A549 (cell line): ENCODE measurements at regions not wholly inside any gene's neighbourhood (a gene's known extent, or its start where the extent isn't known, plus 50 kb on each side); places are given as distances from the start of the nearest gene placed in this dataset.

Source experiments
- ATAC-seq, 2 experiments: fragments of 200-7000 bp in 1 of 2; fragments of >200 bp in 1 of 2; cut with Nextera tagmentation in 1 of 2; cut with Tn5 transposase in 1 of 2; 3 replicates each; pipeline versions ENCODE4 v1.8.0 to v1.9.1; 2018 to 2020; ENCODE audit warnings: mild to moderate bottlenecking in 1 of 2, moderate library complexity in 1 of 2
- CTCF ChIA-PET: fragments of 300-600 bp; sonication (Branson Sonifier 250); formaldehyde crosslinking; extraction: SDS; loops from one replicate; lab custom pipeline; 2021; ENCODE audit warnings: antibody characterized with exemption, inconsistent platforms; lab: Yijun Ruan, JAX
- POLR2A ChIA-PET: fragments of 350-600 bp; formaldehyde crosslinking; extraction: SDS; loops from one replicate; lab custom pipeline; 2021; ENCODE audit warnings: antibody characterized with exemption, inconsistent platforms; lab: Yijun Ruan, JAX
- DNase-seq, 2 experiments: peaks; one replicate each; pipeline versions ENCODE4 v3.0.0 to v3.0.0-alpha.2; 2011 to 2016; ENCODE audit warnings: low read depth in 1 of 2, low spot score in 1 of 2
- FAIRE-seq: peaks from 2 replicates; lab custom pipeline; 2011; peaks lifted over from hg19 to GRCh38; lab: Jason Lieb, UNC
- H3K27ac ChIP-seq, 2 experiments: fragments of >200 bp; sonication (Bioruptor Twin); formaldehyde crosslinking; 3 replicates each; pipeline ENCODE4 v1.5.1; 2016 to 2017
- H3K4me1 ChIP-seq: fragments of >200 bp; sonication (Bioruptor Twin); formaldehyde crosslinking; 3 replicates; pipeline ENCODE4 v1.6.1; 2016
- H3K4me2 ChIP-seq: fragments of >200 bp; sonication (Bioruptor Twin); formaldehyde crosslinking; 3 replicates; pipeline ENCODE4 v1.6.1; 2016
- H3K4me3 ChIP-seq: fragments of >200 bp; sonication (Bioruptor Twin); formaldehyde crosslinking; 3 replicates; pipeline ENCODE4 v1.5.1; 2016
- H3K9me3 ChIP-seq: fragments of >200 bp; sonication (Bioruptor Twin); formaldehyde crosslinking; 3 replicates; pipeline ENCODE4 v1.6.1; 2016
- ATOH8 ChIP-seq: fragments of 250-450 bp; sonication (Bioruptor Pico); IDR thresholded peaks from 2 replicates; pipeline ENCODE4 v1.5.0; 2020; ENCODE audit warnings: low read depth, mild to moderate bottlenecking, moderate library complexity
- CBX2 ChIP-seq: fragments of 200-600 bp; sonication (generic); IDR thresholded peaks from 2 replicates; pipeline ENCODE4 v1.6.1; 2016; ENCODE audit warnings: low read depth, mild to moderate bottlenecking, borderline replicate concordance
- CBX8 ChIP-seq: fragments of 200-600 bp; sonication (generic); IDR thresholded peaks from 2 replicates; pipeline ENCODE4 v1.6.1; 2016
- CEBPB ChIP-seq, 2 experiments: fragments of >200 bp in 1 of 2; sonication (Bioruptor Twin) in 1 of 2; formaldehyde crosslinking in 1 of 2; IDR thresholded peaks; 2 replicates each; pipeline ENCODE4 v1.6.1; 2012 to 2016
- CTCF ChIP-seq: fragments of >200 bp; sonication (Bioruptor Twin); formaldehyde crosslinking; IDR thresholded peaks from 3 replicates; pipeline ENCODE4 v1.5.1; 2016
- EHF ChIP-seq: fragments of 250-450 bp; sonication (Bioruptor Pico); IDR thresholded peaks from 2 replicates; pipeline ENCODE4 v1.5.0; 2020; ENCODE audit warnings: mild to moderate bottlenecking
- EHMT2 ChIP-seq: fragments of 200-600 bp; sonication (generic); IDR thresholded peaks from 2 replicates; pipeline ENCODE4 v1.6.1; 2016; ENCODE audit warnings: antibody characterized with exemption, low read depth, mild to moderate bottlenecking, moderate library complexity
- ESRRA ChIP-seq: fragments of 150-350 bp; IDR thresholded peaks from 2 replicates; pipeline ENCODE4 v1.6.1; 2014; ENCODE audit warnings: mild to moderate bottlenecking, low read length, borderline replicate concordance
- FOXS1 ChIP-seq: fragments of 250-450 bp; sonication (Bioruptor Pico); IDR thresholded peaks from 2 replicates; pipeline ENCODE4 v1.5.0; 2020; ENCODE audit warnings: mild to moderate bottlenecking, moderate library complexity
- HEYL ChIP-seq: fragments of 250-450 bp; sonication (Bioruptor Pico); IDR thresholded peaks from 2 replicates; pipeline ENCODE4 v1.8.0; 2021; ENCODE audit warnings: mild to moderate bottlenecking, moderate library complexity
- HMGXB4 ChIP-seq: fragments of 250-450 bp; sonication (Bioruptor Pico); IDR thresholded peaks from 2 replicates; pipeline ENCODE4 v1.5.0; 2021; ENCODE audit warnings: mild to moderate bottlenecking, moderate library complexity, borderline replicate concordance
- JUN ChIP-seq, 2 experiments: fragments of >200 bp; sonication (Bioruptor Twin); formaldehyde crosslinking; IDR thresholded peaks; 2 replicates in 1 of 2; 3 replicates in 1 of 2; pipeline ENCODE4 v1.6.1; 2016 to 2017
- JUNB ChIP-seq: fragments of >200 bp; sonication (Bioruptor Twin); formaldehyde crosslinking; IDR thresholded peaks from 2 replicates; pipeline ENCODE4 v1.6.1; 2016
- KDM1A ChIP-seq: fragments of 200-600 bp; sonication (generic); IDR thresholded peaks from 2 replicates; pipeline ENCODE4 v1.6.1; 2016; ENCODE audit warnings: low read depth, mild to moderate bottlenecking
- KDM5A ChIP-seq: fragments of 200-600 bp; sonication (generic); IDR thresholded peaks from 2 replicates; pipeline ENCODE4 v1.6.1; 2016; ENCODE audit warnings: antibody characterized with exemption, mild to moderate bottlenecking
- MAX ChIP-seq: IDR thresholded peaks from 2 replicates; pipeline ENCODE4 v1.6.1; 2012
- MAZ ChIP-seq: fragments of 150-350 bp; IDR thresholded peaks from 2 replicates; pipeline ENCODE4 v1.6.1; 2014; ENCODE audit warnings: antibody characterized with exemption, low read depth, low read length, borderline replicate concordance
- MYC ChIP-seq: IDR thresholded peaks from 2 replicates; pipeline ENCODE4 v1.6.1; 2012; ENCODE audit warnings: mild to moderate bottlenecking, inconsistent platforms, low read length, improper control_type of control experiment, borderline replicate concordance
- NR3C1 ChIP-seq: fragments of >200 bp; sonication (Bioruptor Twin); formaldehyde crosslinking; IDR thresholded peaks from 3 replicates; pipeline ENCODE4 v1.6.1; 2017
- PBX3 ChIP-seq: IDR thresholded peaks from 2 replicates; pipeline ENCODE4 v1.6.1; 2012
- PHF8 ChIP-seq: fragments of 200-600 bp; sonication (generic); IDR thresholded peaks from 2 replicates; pipeline ENCODE4 v1.6.1; 2016; ENCODE audit warnings: low read depth, mild to moderate bottlenecking, antibody characterized with exemption, moderate library complexity, borderline replicate concordance
- RAD21 ChIP-seq, 2 experiments: fragments of >200 bp in 1 of 2; sonication (Bioruptor Twin) in 1 of 2; formaldehyde crosslinking in 1 of 2; IDR thresholded peaks in 1 of 2; conservative IDR thresholded peaks in 1 of 2; 2 replicates in 1 of 2; 3 replicates in 1 of 2; pipeline ENCODE4 v1.6.1; 2012 to 2018; ENCODE audit warnings: inconsistent platforms in 1 of 2
- RCOR1 ChIP-seq: fragments of 150-350 bp; IDR thresholded peaks from 2 replicates; pipeline ENCODE4 v1.6.1; 2014; ENCODE audit warnings: antibody characterized with exemption, low read length, low read depth
- RFX5 ChIP-seq: fragments of 450-650 bp; IDR thresholded peaks from 2 replicates; pipeline ENCODE4 v1.7.1; 2014; ENCODE audit warnings: antibody characterized with exemption, mild to moderate bottlenecking, moderate library complexity
- RNF2 ChIP-seq: fragments of 200-600 bp; sonication (generic); IDR thresholded peaks from 2 replicates; pipeline ENCODE4 v1.6.1; 2016; ENCODE audit warnings: low read depth, mild to moderate bottlenecking, antibody characterized with exemption, moderate library complexity, borderline replicate concordance
- SMC3 ChIP-seq: fragments of >200 bp; sonication (Bioruptor Twin); formaldehyde crosslinking; IDR thresholded peaks from 3 replicates; pipeline ENCODE4 v1.6.1; 2018; ENCODE audit warnings: inconsistent platforms
- USF2 ChIP-seq: fragments of 450-650 bp; IDR thresholded peaks from 2 replicates; pipeline ENCODE4 v1.6.1; 2014; ENCODE audit warnings: antibody characterized with exemption
- ZC3H11A ChIP-seq: fragments of 450-650 bp; IDR thresholded peaks from 2 replicates; pipeline ENCODE4 v1.6.1; 2014; ENCODE audit warnings: antibody characterized with exemption, mild to moderate bottlenecking
- ZFP36 ChIP-seq: fragments of 450-650 bp; IDR thresholded peaks from 2 replicates; pipeline ENCODE4 v1.6.1; 2014; ENCODE audit warnings: borderline replicate concordance; ENCODE audit not compliant: partially characterized antibody
- ZNF302 ChIP-seq: fragments of 250-450 bp; sonication (Bioruptor Pico); IDR thresholded peaks from 2 replicates; pipeline ENCODE4 v1.9.0; 2021; ENCODE audit warnings: inconsistent platforms, mild to moderate bottlenecking, moderate library complexity
- WGBS: methylation state at CpG from one replicate; pipeline ENCODE4 v1.1.6; 2017; ENCODE audit errors: missing lambda C conversion rate; 5-methylcytosine and 5-hydroxymethylcytosine counted together

- H3K4me1 ChIP-seq = no peaks in the 10 kb centered on the region
- ATAC-seq = no peak
These were observed 1064.6 kb downstream of the TUSC7 start for GRCh38 chr3:117774130-117774529.

GRCh38 chr3:117786349-117786748 lies 1076.8 kb downstream of the TUSC7 start:
- no peaks in the 10 kb centered on the region for H3K9me3 ChIP-seq
- POLR2A ChIA-PET = no interaction called here
- ATAC-seq (no peak), DNase-seq (no peak), FAIRE-seq (no peak)
- whole genome bisulfite sequencing = 66% methylated on average over 2 of the region's 2 CpGs
- no peak overlapping the region for H3K4me3 ChIP-seq
- no peak overlapping the region for H3K27ac ChIP-seq
- H3K4me2 ChIP-seq = no peak overlapping the region
- CTCF ChIA-PET = no interaction called here
- H3K4me1 ChIP-seq = no peaks in the 10 kb centered on the region
- TF ChIP-seq RNF2 = no peak
- no peak for TF ChIP-seq JUNB
- no peak for TF ChIP-seq ZC3H11A
- no peak for TF ChIP-seq NR3C1
- no peak for TF ChIP-seq JUN (IDR thresholded peaks at IDR 0.05)
- no peak for TF ChIP-seq EHF (CRISPR knock-in tag)
- TF ChIP-seq PBX3 = no peak
- no peak for TF ChIP-seq ATOH8
- TF ChIP-seq FOXS1 = no peak
- no peak for TF ChIP-seq HMGXB4 (CRISPR knock-in tag)
- TF ChIP-seq CEBPB (IDR thresholded peaks at IDR 0.05) = no peak
- TF ChIP-seq HEYL (CRISPR knock-in tag) = no peak
- TF ChIP-seq MAX = no peak

More at GRCh38 chr3:117774130-117774529, 1064.6 kb downstream of the TUSC7 start:
- no peak overlapping the region for H3K4me2 ChIP-seq
- CTCF ChIA-PET = no interaction called here
- no peaks in the 10 kb centered on the region for H3K9me3 ChIP-seq
- DNase-seq = no peak
- POLR2A ChIA-PET = no interaction called here
- H3K4me3 ChIP-seq = no peak overlapping the region
- TF ChIP-seq HEYL (CRISPR knock-in tag) = no peak
- no peak for TF ChIP-seq USF2
- no peak for TF ChIP-seq ZNF302 (CRISPR knock-in tag)
- no peak for TF ChIP-seq MYC
- no peak for TF ChIP-seq EHMT2
- FAIRE-seq = no peak
- no peak overlapping the region for H3K27ac ChIP-seq

- DNase-seq = peak in 1 of 2 experiments; percentile 3
- CTCF ChIA-PET = interaction anchor here (1.2 kb wide), 1 partner anchor 43 kb away, joined by 3 read pairs; no protein-coding TSS in a partner anchor
- H3K4me1 ChIP-seq = no peaks in the 10 kb centered on the region
- TF ChIP-seq RFX5 = no peak
- TF ChIP-seq CBX8 = no peak
- no peak for TF ChIP-seq KDM5A
- TF ChIP-seq ESRRA = no peak
- TF ChIP-seq EHF (CRISPR knock-in tag) = no peak
- no peak for TF ChIP-seq CTCF
- TF ChIP-seq SMC3 = no peak
- TF ChIP-seq RCOR1 = no peak
- TF ChIP-seq ZFP36 = no peak
- TF ChIP-seq KDM1A = no peak
- no peak for TF ChIP-seq FOXS1
- TF ChIP-seq RAD21 (conservative IDR thresholded peaks at IDR 0.05 in 1 of 2, IDR thresholded peaks at IDR 0.05 in 1 of 2) = no peak
- no peak for TF ChIP-seq ZC3H11A
- no peak for TF ChIP-seq CBX2
- no peak for TF ChIP-seq MAZ
- TF ChIP-seq PHF8 = no peak
- no peak overlapping the region for H3K27ac ChIP-seq
- no peak for FAIRE-seq
- ATAC-seq = no peak
- no peak overlapping the region for H3K4me2 ChIP-seq
- H3K4me3 ChIP-seq = no peak overlapping the region
- POLR2A ChIA-PET = no interaction called here
- H3K9me3 ChIP-seq = no peaks in the 10 kb centered on the region
These were observed 1078.5 kb downstream of the TUSC7 start for GRCh38 chr3:117788061-117788460.
